ENCODE measurements at regions not wholly inside any gene's neighbourhood (a gene's known extent, or its start where the extent isn't known, plus 50 kb on each side); places are given as distances from the start of the nearest gene placed in this dataset.

DNA sequence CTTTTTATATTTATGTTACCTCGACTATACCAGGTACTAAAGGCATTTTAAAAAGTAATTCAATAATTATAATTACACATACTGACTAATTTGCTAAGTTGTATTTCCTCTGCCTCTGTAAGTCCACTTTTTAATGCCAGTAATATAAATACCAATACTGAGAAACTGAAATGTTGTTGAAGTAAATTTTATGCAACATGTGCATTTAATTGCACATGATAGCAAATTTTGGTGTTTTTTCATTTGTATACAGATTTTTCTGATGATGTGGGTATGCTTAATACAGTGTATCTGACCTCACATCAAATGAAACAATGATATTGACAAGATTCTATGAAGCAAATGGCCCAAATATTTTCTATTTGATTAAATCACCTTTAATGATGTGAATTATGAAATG is 1531.6 kb downstream of the KCNT2 start:
- H3K9me3 Mint-ChIP-seq (ENCODE audit: unreplicated experiment): no peaks in the 10 kb centered on the region

DNA sequence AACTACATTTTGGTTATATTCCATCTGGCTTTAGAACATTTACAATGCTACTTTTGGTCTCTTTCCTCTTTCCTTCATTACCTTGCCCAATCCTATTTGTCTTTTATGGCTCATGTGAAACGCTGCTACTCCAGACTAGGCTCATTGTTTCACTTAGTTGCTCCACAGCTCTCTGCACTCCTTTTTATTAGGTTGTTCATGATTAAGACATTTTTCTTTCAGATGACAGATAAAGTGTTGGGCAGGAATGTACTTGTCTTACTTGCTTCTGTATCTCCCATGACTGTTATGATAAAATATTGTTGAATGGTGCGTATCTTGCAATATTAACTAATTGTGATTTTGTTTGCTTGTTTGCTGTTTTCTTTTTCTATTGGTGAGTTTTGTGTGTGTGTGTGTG is 1532.3 kb downstream of the KCNT2 start:
- DNase-seq: no peak
- Mint-ChIP-seq H3K27ac (ENCODE audit: unreplicated experiment) (no peak overlapping the region), H3K9me3 (ENCODE audit: unreplicated experiment) (no peaks in the 10 kb centered on the region), H3K36me3 (ENCODE audit: insufficient read depth, unreplicated experiment) (no peaks in the 10 kb centered on the region), H3K4me1 (ENCODE audit: low read depth, unreplicated experiment) (no peaks in the 10 kb centered on the region), H3K27me3 (ENCODE audit: insufficient read depth, unreplicated experiment) (no peaks in the 10 kb centered on the region), H3K4me3 (ENCODE audit: unreplicated experiment) (no peak overlapping the region)
- intact Hi-C loops (cut with micrococcal nuclease; ENCODE audit: unreplicated experiment): no loop called here
- Histone ChIP-seq H3K4me3 (ENCODE audit: low read depth, low read length) (no peak overlapping the region), H3K9me3 (no peaks in the 10 kb centered on the region), H3K36me3 (ENCODE audit: control insufficient read depth, insufficient read depth, low read length) (no peaks in the 10 kb centered on the region), H3K4me1 (no peaks in the 10 kb centered on the region), H3K27me3 (replicated peaks; ENCODE audit: control insufficient read depth, insufficient read depth, low read length) (no peaks in the 10 kb centered on the region)
- ChIA-PET POLR2A (no interaction called here), CTCF (no interaction called here)
- TF ChIP-seq, protein P1, sequence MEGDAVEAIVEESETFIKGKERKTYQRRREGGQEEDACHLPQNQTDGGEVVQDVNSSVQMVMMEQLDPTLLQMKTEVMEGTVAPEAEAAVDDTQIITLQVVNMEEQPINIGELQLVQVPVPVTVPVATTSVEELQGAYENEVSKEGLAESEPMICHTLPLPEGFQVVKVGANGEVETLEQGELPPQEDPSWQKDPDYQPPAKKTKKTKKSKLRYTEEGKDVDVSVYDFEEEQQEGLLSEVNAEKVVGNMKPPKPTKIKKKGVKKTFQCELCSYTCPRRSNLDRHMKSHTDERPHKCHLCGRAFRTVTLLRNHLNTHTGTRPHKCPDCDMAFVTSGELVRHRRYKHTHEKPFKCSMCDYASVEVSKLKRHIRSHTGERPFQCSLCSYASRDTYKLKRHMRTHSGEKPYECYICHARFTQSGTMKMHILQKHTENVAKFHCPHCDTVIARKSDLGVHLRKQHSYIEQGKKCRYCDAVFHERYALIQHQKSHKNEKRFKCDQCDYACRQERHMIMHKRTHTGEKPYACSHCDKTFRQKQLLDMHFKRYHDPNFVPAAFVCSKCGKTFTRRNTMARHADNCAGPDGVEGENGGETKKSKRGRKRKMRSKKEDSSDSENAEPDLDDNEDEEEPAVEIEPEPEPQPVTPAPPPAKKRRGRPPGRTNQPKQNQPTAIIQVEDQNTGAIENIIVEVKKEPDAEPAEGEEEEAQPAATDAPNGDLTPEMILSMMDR (IDR thresholded peaks at IDR 0.05; ENCODE audit: insufficient read depth in 1 of 2, low read depth in 1 of 2, low read length in 1 of 2, severe bottlenecking in 1 of 2, unreplicated experiment in 1 of 2): no peak
- no TSS peak for BruUV-seq (replicated peaks)

More for the DNA sequence above, 1531.6 kb downstream of the KCNT2 start:
- ChIA-PET POLR2A (no interaction called here), CTCF (no interaction called here)
- TF ChIP-seq, protein P1 (IDR thresholded peaks at IDR 0.05; ENCODE audit: insufficient read depth in 1 of 2, low read depth in 1 of 2, low read length in 1 of 2, severe bottlenecking in 1 of 2, unreplicated experiment in 1 of 2): no peak
- no peaks in the 10 kb centered on the region for H3K4me1 ChIP-seq
- no peak for DNase-seq
- no peak overlapping the region for H3K4me3 ChIP-seq (ENCODE audit: low read depth, low read length)
- H3K4me1 Mint-ChIP-seq (ENCODE audit: low read depth, unreplicated experiment): no peaks in the 10 kb centered on the region
- no peak overlapping the region for H3K27ac Mint-ChIP-seq (ENCODE audit: unreplicated experiment)
- intact Hi-C loops (cut with micrococcal nuclease; ENCODE audit: unreplicated experiment): no loop called here
- H3K9me3 ChIP-seq: no peaks in the 10 kb centered on the region
- no peaks in the 10 kb centered on the region for H3K36me3 ChIP-seq (ENCODE audit: control insufficient read depth, insufficient read depth, low read length)
- no peak overlapping the region for H3K4me3 Mint-ChIP-seq (ENCODE audit: unreplicated experiment)
- H3K27me3 ChIP-seq (replicated peaks; ENCODE audit: control insufficient read depth, insufficient read depth, low read length): no peaks in the 10 kb centered on the region
- BruUV-seq (replicated peaks): no TSS peak
- no peaks in the 10 kb centered on the region for H3K36me3 Mint-ChIP-seq (ENCODE audit: insufficient read depth, unreplicated experiment)
- H3K27me3 Mint-ChIP-seq (ENCODE audit: insufficient read depth, unreplicated experiment): no peaks in the 10 kb centered on the region

DNA sequence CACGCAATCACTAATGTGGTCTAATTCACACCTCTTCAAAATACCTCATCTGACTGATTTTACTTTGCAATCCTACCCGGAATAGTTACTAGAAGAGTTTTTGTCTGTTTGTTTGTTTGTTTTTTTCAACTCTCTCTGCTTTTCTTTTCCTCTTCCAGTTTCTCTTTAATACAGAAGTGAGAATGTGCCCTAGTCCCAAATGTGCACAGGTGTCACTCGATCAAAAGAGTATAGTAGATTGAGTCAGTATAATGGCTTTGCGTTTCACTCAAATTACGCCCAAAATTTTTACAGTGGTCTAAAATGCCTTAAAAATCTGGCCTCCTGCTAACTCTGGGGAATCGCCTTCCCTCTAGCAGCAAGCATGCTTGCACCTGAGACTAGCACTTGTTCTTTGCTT is 1536.8 kb downstream of the KCNT2 start:
- Histone ChIP-seq H3K4me3 (ENCODE audit: low read depth, low read length) (no peak overlapping the region), H3K4me1 (no peaks in the 10 kb centered on the region), H3K9me3 (no peaks in the 10 kb centered on the region), H3K36me3 (ENCODE audit: control insufficient read depth, insufficient read depth, low read length) (no peaks in the 10 kb centered on the region), H3K27me3 (replicated peaks; ENCODE audit: control insufficient read depth, insufficient read depth, low read length) (no peaks in the 10 kb centered on the region)
- Mint-ChIP-seq H3K27ac (ENCODE audit: unreplicated experiment) (no peak overlapping the region), H3K4me1 (ENCODE audit: low read depth, unreplicated experiment) (no peaks in the 10 kb centered on the region), H3K9me3 (ENCODE audit: unreplicated experiment) (no peaks in the 10 kb centered on the region), H3K27me3 (ENCODE audit: insufficient read depth, unreplicated experiment) (no peaks in the 10 kb centered on the region), H3K4me3 (ENCODE audit: unreplicated experiment) (no peak overlapping the region), H3K36me3 (ENCODE audit: insufficient read depth, unreplicated experiment) (no peaks in the 10 kb centered on the region)
- no peak for DNase-seq
- TF ChIP-seq, protein P1 (IDR thresholded peaks at IDR 0.05; ENCODE audit: insufficient read depth in 1 of 2, low read depth in 1 of 2, low read length in 1 of 2, severe bottlenecking in 1 of 2, unreplicated experiment in 1 of 2): no peak
- no TSS peak for BruUV-seq (replicated peaks)
- intact Hi-C loops (cut with micrococcal nuclease; ENCODE audit: unreplicated experiment): no loop called here
- POLR2A ChIA-PET: no interaction called here
- CTCF ChIA-PET: no interaction called here
